DMS79 treated with DMSO at 0.1 percent for 48 hours (cell line): ENCODE measurements at regions not wholly inside any gene's neighbourhood (a gene's known extent, or its start where the extent isn't known, plus 50 kb on each side); places are given as distances from the start of the nearest gene placed in this dataset.
"Not testable (repeated sequence)": the region's sequence is repeated elsewhere in the genome, so short reads cannot be mapped to it uniquely, and the experiment has no call there.

Experiments
- DNase-seq: peaks from one replicate; lab custom pipeline; 2025; lab: John Stamatoyannopoulos, UW

DNA sequence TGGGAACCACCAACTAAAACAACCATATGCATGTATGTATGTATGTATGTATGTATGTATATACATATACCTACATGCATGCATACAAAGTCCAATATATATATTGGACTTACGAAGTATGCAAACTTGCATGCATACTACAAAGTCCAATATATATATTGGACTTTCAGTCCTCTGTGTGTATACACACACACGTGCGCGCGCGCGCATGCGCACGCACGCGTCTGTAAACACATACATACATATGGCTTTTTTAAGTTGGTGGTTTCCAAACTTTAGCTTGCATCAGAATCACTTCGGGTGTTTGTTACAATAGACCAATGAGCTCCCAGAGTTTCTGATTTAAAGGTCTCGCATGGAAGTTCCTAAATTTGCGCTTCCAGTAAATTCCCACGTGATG is 197.5 kb upstream of the C1orf87 start:
- DNase-seq: no peak

- DNase-seq: no peak
Measured at GRCh38 chr1:60268451-60268850, 194.9 kb upstream of the C1orf87 start.

GRCh38 chr1:60265560-60266535 is 192.3 kb upstream of the C1orf87 start:
- DNase-seq: no peak

GRCh38 chr1:60262701-60263100 is 189.1 kb upstream of the C1orf87 start:
- no peak for DNase-seq

- no peak for DNase-seq
Measured at GRCh38 chr1:60257531-60257930, 184.0 kb upstream of the C1orf87 start.

DNA sequence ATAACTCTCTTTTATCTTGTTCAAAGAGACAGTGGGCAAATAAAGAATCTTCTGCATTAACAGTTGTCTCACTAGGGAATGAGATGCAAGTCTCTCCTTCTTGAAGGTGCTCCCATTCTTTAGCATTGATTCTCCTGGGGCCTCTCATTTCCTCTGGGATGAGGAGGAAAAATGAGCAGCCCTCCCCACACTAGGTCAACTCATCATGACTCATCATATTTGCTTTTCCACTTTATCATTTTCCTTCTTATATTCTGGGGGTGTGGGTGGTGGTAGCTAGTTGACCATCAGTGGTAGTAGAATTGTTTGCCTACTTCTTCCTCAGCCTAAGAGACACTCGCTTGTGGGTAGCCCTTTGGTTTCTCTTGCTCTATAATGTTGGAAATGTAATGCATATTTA is 182.0 kb upstream of the C1orf87 start:
- no peak for DNase-seq

DNA sequence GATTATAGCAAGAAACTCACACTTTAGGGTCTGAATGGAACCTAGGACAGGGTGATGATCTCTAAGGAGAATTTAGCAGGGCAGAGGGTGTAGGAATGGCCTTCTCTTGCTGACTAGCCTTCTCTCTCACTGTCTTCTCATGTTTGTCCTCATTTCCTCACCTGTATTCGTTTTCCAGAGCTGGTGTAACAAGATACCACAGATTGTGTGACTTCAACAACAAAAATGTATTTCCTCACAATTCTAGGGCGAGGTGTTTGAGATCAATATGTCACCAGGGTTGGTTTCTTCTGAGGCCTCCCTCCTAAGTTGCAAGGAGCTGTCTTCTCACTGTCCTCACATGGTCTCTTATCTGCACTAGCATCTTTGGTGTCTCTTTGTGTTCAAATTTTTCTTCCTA is 177.9 kb upstream of the C1orf87 start:
- no peak for DNase-seq

- DNase-seq: not testable (repeated sequence)
Measured at GRCh38 chr1:60247467-60247866, 173.9 kb upstream of the C1orf87 start.

DNA sequence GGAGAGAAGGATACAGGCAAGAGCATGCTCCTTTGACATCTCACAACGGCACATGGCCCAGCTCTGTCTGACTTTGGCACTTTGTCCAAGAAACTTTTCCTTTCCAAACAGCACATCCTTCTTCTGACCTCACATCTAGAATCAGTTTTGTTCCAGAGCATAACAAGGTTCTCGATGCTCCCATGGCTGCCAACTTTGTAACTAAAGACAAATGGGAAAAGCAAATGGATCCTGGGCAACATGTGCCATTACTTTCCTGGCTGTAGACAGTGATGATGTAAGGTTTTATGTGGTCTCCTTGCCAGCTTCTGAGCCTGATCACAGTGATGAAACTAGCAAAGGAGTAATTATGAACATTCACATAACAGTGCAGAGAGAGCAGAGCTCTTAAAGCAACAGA is 171.8 kb upstream of the C1orf87 start:
- no peak for DNase-seq

GRCh38 chr1:60244906-60245305 is 171.3 kb upstream of the C1orf87 start:
- DNase-seq: no peak

GRCh38 chr1:60235275-60235674 is 161.7 kb upstream of the C1orf87 start:
- DNase-seq: no peak

DNA sequence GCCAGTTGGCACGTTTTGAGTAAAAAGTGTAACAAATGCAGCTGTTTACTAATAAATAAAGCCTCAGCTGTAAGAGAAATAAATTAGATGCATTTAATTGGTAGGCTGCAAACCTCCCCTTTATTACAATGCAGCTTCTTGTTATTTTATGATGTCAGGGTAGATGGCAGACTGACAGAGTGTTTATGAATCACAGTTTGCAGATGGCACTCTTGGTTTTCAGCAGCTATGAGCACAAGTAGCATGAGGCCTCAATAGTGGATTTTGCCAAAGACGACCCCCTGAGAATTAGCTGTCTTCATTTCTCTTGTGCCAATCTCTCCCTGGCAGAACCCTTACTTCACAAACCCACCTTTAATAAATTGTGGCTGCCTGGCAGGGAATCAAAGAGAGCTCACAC is 161.2 kb upstream of the C1orf87 start:
- DNase-seq: no peak

DNA sequence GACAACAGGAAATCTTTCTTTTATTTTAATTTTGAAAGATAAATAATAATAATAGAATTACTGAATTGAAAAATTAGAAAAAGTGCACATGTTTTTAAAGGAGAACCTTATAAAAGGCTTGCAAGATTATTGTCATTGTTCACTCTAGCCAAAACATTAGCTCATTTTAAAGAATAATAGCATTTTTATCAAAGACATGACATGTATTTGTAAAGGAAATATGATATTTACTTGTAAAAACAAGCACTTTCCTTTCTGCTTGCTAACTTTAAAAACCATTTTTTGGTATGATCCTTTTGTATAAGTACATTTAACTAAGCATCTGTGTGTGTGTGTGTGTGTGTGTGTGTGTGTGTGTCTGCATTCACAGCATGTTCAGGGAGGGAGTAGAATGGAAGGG is 156.3 kb upstream of the C1orf87 start:
- DNase-seq: no peak

DNA sequence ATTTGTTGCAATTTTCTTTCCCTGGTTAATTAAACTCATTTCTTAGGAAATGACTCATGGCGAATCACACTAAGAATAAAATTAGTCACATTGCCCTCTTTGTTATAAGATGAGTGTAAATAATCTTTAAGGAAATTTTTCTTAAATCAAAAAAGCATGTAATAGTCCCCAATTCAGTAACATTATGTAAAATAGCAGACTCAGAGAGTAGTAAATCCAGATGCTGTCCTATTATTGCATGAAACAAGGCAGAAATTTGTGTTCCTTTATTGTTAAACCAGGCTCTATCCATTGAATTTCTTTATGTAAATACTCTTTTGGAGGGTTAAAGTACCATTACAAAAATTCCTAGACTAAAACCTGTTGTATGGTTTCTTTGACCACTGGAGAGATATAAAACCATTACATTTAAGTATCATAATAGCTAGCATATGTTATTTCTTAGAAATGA is 154.5 kb upstream of the C1orf87 start:
- no peak for DNase-seq

GRCh38 chr1:60227601-60228000 is 154.0 kb upstream of the C1orf87 start:
- DNase-seq: no peak

DNA sequence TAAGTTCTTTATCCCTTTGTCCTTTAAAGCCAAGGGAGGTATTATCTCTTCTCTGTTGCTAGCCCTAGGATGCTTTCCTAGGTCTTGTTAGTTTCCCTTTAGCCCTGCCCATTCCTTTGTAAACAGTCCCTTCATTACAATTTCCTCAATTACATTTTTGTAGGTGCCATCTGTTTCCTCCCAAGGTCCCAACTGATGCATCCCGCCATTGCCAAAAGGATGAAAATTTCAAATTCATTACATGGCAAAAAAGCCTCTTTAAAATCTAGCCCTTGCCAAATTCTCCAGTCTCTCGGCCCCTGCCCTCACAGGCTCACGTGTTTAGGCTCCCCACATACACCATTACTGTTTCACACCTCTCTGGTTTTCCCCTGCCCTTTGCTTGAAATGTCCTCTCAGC is 151.9 kb upstream of the C1orf87 start:
- DNase-seq: no peak

GRCh38 chr1:60224523-60224922 is 151.0 kb upstream of the C1orf87 start:
- DNase-seq: no peak

DNA sequence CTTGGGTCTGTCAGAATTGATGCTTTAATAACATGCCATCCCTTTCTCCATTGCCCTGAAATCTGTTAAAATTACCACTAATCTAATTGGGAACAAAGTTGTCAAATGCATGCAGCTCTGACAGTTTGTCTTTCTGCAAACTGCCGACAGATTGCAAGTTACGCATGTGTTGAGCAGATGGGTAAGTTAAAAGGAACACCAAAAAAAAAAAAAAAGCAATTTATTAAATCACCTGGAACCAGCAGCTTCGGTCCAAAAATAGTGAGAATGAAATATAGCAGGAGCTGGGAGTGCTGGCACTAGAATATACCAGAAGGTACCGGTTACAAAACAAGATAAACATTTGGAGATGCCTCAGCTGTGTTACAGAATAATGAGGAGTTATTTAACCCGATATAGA is 149.6 kb upstream of the C1orf87 start:
- no peak for DNase-seq

DNA sequence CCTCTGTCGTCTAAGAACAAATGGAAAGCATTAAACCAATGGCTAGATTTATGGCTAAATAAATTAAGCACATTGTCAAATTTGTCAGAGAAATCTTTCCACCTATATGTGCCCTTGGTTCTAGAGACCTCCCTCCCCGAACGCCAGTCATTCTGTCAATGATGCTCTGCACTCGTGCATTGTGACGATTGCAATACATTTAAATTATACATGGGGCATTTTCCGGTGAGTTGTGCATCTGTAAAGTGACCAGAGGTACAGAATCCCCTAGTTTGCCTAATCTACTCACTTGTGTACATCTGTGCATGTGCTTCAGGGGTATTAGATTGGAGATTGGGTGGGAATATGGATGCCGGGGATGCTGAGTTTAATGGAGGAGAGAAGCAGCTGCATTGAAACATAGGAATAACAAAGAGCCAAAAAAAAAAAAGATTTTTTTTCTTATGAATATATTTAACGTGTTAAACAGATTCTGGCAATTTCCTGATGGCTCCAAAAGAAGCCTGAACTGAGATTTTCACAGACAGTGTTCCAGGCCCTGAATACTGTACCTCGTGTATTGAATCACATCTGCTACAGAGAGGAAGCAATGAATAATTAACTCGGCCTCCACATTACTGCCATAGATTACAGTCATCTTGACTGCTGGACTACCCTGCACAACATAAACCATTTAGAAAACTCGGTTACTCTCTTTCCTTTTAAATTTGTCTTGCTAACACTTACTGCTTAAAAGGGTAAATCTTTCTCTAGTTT is 149.0 kb upstream of the C1orf87 start:
- no peak for DNase-seq

GRCh38 chr1:60213253-60213652 is 139.7 kb upstream of the C1orf87 start:
- no peak for DNase-seq

GRCh38 chr1:60196026-60196425 is 122.5 kb upstream of the C1orf87 start:
- no peak for DNase-seq

GRCh38 chr1:60185684-60186083 is 112.1 kb upstream of the C1orf87 start:
- no peak for DNase-seq

DNA sequence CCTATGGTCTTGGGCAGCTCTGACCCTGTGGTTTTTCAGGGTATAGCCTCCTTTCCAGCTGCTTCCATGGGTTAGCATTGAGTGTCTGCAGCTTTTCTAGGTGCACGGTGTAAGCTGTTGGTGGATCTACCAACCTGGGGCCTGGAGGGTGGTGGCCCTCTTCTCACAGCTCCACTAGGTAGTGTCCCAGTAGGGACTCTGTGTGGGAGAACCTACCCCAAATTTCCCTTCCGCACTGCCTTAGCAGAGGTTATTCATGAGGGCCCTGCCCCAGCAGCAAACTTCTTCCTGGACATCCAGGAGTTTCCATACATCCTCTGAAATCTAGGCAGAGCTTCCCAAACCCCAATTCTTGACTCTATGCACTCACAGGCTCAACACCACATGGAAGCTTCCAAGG is 111.0 kb upstream of the C1orf87 start:
- no peak for DNase-seq
